Hepatocyte (in vitro differentiated cells): ENCODE measurements at regions not wholly inside any gene's neighbourhood (a gene's known extent, or its start where the extent isn't known, plus 50 kb on each side); places are given as distances from the start of the nearest gene placed in this dataset.

Experiments
- EZH2phosphoT487 ChIP-seq: fragments of 200-600 bp; sonication (generic); IDR thresholded peaks from one replicate; pipeline ENCODE4 v1.6.1; 2018; ENCODE audit warnings: antibody characterized with exemption, mild to moderate bottlenecking, low read depth, moderate library complexity; ENCODE audit not compliant: unreplicated experiment, severe bottlenecking
- TF ChIP-seq, protein P1 (sequence below): fragments of 200-600 bp; sonication (generic); IDR thresholded peaks from 2 replicates; pipeline ENCODE4 v1.5.1; 2016; ENCODE audit warnings: antibody characterized with exemption, mild to moderate bottlenecking; ENCODE audit not compliant: poor library complexity

DNA sequence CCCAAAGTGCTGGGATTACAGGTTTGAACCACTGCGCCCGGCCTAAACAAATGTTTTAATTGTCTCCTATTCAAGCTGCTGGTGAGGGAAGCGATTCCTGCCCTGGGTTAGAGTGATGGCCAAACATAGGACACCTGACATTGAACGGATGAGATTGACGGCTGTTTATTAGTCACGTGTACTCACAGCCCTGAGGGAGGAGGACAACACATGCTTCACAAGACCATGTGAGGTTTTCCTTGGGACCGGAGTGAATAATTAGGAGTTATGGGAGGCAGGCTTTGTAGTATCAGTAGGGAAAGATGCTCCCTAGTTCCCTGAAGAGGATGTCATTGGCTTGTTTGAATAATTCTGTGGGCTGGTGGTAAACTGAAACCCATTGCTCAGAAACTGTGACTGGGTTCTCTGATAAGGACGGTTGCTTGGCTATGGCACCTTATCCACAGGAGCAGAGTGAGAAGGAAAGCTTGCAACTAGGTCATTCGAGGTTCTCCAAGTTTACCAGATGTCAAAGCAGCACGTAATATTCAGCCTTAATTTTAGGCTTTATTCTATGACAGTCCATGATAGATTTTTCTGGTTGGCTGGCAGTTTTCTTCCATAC lies 245.8 kb downstream of the PLA2G4A start:
- TF ChIP-seq, protein P1, sequence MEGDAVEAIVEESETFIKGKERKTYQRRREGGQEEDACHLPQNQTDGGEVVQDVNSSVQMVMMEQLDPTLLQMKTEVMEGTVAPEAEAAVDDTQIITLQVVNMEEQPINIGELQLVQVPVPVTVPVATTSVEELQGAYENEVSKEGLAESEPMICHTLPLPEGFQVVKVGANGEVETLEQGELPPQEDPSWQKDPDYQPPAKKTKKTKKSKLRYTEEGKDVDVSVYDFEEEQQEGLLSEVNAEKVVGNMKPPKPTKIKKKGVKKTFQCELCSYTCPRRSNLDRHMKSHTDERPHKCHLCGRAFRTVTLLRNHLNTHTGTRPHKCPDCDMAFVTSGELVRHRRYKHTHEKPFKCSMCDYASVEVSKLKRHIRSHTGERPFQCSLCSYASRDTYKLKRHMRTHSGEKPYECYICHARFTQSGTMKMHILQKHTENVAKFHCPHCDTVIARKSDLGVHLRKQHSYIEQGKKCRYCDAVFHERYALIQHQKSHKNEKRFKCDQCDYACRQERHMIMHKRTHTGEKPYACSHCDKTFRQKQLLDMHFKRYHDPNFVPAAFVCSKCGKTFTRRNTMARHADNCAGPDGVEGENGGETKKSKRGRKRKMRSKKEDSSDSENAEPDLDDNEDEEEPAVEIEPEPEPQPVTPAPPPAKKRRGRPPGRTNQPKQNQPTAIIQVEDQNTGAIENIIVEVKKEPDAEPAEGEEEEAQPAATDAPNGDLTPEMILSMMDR, result no peak
- no peak for TF ChIP-seq EZH2phosphoT487
